GM18502 (cell line): ENCODE measurements at regions not wholly inside any gene's neighbourhood (a gene's known extent, or its start where the extent isn't known, plus 50 kb on each side); places are given as distances from the start of the nearest gene placed in this dataset.

Source experiments
- ATAC-seq: cut with Tn5 transposase; IDR thresholded peaks from one replicate; pipeline ENCODE4 v1.9.1; 2021; ENCODE audit warnings: mild to moderate bottlenecking; ENCODE audit not compliant: unreplicated experiment, poor library complexity

DNA sequence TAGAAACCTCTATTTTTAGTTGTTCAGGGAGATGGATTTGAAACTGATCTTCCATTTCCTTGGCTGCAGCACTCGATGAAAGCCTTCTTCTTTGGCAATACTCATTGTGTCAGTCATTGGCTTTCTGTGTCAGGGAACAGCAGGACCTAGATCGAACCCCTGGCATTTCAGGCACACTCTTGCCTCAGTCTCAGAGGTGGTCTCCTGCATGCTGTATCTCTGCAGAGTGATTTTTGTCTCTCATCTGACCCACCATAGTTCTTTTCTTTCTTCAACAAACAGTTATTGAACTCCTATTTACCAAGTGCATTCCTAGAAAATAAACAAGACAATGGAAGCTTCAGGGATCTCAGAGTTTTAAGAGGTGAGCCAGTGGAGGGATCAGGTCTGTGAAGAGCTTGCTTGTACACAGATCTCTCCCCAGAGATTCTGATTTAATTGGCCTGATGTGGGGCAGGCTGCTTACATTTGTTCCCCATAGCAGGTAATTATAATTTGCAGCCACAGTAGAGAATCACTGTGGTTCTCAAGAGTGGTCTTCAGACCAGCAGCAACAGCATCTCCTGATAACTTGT, 473.1 kb upstream of the TCF4 start:
- no peak for ATAC-seq

DNA sequence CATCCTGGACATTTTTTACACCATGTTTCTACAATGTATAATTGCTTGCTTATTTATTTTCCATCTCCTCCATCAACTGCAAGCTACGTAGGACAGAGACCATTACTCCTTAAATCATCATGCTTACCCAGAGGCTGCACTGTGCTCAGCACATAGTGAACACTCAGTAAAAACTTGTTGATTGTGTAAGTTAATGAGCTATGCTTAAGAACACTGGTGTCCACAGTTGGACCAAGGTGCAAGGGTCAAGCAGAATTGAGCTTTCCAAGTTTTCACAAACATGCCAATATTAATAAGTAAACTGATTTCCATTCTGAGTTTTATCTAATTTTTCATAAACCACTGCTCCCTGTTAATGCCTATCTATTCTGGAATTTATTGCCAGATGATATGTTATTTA, 464.2 kb upstream of the TCF4 start:
- ATAC-seq, result no peak

DNA sequence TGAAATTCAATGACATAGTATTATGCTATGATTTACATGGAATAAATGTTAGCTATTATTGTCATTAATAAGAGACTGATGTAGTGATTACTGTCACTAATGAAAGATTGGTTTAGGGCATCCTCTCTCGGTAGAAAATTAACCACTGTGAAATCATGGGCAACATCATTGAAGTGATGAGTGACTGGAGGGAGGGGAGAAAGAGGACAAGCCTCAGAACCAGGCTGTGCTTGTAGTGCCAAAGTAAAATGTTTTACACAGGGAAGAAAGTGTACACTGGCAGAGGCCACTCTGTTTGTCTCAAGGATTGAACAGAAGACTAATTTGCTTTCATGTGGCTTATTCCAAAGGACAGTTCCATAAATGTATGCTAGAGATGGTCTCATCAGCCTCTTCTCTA, 456.2 kb upstream of the TCF4 start:
- no peak for ATAC-seq

DNA sequence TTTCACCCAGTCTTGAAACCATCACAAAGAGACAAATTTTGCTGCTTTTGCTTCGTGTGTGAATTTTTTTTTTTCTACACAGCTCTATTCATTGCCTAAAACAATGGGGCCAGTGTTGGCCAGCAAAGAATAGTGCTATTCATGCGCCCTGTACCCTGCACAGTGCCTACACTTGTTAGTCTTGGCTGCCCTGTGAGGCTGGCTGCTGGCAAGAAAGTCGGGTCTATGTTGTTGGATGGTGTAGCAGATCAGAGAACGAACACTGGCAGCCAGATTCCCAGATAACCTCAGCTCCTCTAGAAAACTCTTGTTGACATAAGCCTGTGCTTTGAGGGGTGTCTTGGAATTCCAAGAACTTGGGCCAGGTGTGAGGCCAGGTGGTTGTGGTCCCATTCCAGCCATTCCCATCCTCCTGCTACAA, 455.7 kb upstream of the TCF4 start:
- ATAC-seq, result no peak

DNA sequence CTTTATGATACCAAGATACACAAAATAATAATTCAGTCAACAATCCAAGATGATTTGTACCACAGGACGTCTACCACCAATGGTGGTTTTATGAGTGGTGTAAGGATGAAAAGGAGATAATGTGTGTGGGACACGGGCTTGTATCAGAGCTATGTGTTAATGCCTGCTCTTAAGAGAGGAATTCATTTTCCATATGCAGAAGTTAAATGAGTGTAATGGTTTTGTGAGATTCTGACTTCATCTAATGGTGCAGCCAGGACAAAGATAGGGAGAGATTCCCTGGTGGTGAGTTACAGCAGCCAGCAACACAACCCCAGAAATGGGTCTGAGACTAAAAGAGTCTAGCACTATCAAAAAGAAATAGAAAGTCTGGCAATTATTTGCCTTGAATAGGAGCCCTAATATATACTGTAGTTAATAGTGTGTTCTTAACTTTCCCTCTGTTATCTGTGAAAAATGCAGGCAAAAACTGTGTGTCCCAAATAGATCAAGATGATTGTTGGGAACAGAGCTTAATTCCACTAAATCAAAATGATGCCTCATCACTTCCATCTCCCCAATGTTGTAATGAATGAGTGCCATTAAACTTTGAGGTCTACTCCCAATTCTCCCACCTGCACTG, 455.0 kb upstream of the TCF4 start:
- ATAC-seq, result no peak

DNA sequence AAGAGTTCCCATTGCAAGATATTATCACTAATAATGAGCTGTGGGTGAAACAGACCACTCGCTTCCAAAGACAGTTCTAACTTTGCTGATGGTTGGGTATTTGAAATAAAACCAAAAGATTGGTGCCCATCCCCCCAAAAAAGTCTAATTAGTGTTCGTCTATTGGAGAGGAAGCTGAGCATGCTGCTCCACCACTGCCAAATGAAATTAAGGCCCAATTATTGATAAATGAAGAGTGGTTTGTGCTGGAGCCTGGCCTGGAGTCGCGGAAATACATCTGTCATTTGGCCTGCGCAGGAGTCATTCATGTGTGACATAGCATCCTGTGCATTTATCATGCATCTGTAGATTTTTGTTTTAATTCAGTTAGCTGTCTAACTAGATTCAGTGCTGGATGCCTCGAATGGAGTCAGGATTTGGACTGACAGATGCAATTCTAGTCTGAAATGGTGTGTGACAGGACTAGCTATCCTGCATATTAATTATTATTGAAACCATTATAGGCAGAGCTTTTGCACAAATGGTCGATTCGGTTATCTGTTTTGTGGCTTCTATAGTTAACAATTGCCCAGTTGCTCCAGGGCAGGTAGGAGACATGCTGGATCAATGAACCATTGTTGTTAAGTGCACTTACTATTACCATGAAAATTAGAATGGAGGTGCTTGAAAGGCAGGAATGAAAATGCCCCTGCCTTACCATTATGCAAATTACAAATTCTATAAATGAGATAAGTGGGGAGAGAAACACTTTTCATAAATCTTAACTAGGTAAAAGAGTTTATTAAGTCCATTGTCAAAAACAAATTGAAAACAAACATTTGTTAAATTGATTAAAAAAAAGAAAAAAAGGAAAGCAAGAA, 450.4 kb upstream of the TCF4 start:
- ATAC-seq, result no peak

DNA sequence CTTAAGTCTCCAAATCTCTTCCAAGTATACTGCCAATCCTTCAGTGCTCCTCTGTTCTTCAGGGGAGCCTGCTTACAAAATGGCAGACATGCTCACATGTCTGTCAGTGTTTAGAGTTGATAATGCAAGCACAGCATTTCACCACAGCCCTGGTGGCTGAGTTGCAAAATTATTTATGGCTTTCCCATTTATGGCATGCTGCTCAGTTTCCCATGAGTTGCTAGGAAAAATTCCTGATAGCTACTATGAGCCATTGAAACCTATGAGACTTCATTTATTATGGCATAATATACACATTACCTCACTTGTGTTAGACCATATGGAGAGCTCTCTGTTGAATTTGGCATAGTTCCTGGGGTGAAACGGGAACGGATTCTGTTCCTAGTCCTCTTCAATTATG, 448.7 kb upstream of the TCF4 start:
- no peak for ATAC-seq

DNA sequence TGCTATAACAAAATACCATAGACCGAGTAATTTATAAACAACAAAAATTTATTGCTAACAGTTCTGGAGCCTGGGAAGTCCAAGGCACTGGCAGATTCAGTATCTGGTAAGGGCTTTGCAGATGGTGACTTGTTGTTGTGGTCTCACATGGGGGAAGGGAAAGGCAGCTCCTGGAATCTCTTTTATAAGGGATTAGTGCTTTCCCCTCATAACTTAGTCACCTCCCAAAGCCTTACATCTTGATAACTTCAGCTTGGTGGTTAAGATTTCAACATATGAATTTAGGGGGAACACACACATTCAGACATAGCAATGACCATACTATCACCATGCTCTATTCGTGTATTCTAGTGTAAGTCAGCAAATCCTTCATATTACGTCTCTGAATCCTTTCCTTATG, 447.6 kb upstream of the TCF4 start:
- ATAC-seq, result no peak

DNA sequence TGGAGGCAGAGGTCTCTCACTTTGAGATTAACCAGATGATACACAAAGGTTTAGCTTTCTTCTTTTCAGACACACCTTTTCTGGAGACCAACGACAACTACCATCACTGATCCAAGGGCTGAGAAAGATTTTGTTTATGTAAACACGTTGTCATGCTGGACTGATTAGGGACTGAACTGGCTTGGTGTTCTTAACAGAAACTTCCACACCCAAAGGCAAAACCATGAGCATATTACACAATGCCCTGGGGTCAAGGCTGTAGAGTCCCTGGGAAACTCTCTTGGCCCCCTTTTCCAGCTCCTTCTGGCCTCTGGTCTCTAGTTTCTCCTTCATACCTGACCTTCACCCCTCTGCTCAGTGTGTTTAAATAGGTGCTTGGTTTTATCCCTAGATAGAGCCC, 447.0 kb upstream of the TCF4 start:
- ATAC-seq, result no peak

DNA sequence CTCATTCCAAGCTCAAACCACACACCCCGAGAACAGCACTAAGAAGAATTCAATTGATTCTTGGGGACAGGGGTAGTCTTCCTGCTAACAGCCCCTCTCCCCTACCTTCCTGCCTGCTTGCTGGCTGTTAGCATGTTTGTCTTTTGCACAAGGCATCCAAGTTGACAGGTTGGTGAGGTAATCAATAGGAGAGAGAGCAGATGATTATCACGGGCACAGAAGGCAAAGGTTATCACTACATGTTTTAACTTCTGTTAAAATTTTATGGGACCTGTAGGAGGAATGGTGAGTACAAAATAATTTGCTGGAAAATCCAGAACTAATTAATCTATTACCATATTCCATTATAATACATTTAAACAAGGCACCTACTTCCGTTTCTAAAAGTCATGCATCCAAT, 442.1 kb upstream of the TCF4 start:
- ATAC-seq, result no peak

DNA sequence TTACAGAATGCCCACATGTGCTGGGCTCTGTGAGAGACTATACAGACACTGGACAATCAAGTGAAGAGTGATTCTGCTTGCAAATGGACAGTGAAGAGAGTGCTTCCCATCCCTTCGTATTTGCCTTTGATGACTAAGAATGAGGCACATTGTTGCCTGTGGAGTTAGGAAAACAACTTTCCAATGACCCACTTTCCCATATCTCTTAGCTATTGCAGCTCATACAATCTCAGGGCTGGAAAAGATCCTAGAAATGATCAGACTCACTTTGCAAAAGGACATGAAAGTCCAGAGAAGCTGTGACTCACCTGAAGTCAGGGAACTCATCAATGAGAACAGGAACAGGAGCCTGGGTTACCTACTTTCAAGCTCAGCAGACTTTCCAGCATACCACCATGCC, 440.5 kb upstream of the TCF4 start:
- ATAC-seq, result no peak

DNA sequence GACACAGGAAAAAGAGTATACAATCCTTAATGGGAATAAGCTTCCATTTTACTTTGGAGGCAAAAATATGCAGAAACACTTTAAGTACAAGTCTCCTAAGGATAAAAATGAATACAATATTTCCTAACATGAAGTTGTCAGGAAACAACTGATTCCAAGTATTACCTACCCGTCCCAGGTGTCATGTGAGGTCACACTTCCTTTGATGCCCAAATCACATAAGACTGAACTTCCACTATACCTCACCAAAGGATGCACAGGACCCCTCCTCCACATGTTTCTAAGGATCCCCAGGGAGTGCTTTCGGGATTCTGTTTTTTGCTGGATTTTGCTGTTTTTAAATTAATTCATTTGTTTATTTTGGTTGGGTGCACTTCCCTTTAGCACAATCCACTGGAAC, 438.5 kb upstream of the TCF4 start:
- ATAC-seq, result no peak

DNA sequence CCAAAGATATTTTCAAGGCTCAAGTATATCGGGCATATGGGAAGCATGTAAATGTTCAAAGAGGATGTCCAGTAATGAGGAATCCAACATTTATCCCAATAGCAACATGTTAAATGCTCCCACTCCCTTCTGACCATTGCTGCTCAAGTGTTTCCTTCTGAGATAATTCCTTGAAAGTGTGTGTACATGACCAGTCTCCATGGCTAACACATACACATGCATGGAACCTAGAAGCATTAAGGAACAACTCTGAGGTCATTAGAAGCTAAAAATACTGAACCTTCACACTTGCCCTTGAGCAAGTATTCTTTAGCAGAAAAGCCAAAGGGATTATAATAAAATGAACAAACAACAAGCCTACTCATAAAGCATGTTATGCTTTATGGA, 433.8 kb upstream of the TCF4 start:
- ATAC-seq, result no peak

DNA sequence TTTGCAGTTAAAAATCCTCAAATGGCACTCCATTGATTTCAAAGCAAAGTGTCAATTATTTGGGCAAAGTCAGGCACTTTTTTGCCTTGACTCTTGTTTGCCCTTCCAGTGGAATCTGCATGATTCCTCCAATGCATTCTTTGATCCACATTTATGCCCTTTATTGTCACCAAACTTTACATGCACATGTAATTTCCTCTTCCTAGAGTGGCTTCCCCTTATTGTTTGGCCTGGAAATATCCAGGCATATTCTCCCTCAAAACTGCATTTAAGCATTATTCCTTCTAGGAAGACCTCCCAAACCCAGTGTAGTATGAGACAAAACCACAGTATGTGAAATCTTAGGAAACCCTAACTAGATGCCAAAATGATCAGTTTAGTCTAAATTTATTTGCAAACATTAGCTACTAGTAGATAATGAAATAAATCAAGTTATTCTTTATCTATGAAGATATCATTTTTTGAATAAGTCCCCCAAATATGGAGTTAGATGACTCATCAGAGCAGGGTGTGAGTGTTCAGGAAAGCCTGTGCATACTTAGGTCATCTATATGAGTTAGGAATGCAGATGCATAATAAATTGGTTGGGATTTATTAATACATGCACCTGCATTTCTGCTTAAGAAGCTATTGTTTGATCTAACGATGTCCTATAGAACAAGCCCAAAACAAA, 433.3 kb upstream of the TCF4 start:
- ATAC-seq, result no peak

DNA sequence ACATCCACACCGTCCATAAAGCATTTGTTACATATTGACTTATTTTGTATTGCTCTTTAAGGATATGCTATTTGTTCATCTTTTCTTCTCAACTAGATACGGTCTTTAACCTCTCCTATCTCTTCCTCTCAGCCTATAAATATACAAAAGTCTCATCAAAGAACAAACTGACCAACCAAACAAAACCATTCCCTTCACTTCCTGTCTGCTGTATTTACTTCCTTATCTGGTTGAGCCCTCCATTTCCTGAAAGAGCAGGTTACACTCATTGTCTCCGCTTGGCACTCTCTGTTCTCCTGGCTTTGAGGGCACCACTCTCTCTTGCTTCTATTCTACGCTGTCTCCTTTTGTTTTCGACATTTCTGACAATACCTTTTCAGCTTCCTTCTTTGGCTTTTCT, 431.9 kb upstream of the TCF4 start:
- no peak for ATAC-seq

DNA sequence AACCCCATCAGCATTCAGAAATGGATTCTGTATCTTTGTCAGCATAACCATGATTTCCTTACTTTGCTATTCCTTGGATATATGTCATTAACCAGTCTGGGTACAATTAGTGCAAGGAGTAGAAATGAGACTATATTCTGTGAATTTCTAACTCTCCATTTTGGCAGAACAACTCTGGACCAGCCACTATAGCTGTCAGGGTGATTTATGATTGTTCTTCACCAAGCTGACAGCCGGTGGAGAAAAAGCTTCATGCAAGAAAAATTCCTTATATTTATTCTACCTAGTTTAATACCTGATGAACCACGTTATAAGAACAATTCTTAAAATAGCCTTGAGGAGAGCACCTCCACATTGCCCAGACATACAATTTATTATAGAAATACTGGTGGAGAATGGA, 431.2 kb upstream of the TCF4 start:
- no peak for ATAC-seq

DNA sequence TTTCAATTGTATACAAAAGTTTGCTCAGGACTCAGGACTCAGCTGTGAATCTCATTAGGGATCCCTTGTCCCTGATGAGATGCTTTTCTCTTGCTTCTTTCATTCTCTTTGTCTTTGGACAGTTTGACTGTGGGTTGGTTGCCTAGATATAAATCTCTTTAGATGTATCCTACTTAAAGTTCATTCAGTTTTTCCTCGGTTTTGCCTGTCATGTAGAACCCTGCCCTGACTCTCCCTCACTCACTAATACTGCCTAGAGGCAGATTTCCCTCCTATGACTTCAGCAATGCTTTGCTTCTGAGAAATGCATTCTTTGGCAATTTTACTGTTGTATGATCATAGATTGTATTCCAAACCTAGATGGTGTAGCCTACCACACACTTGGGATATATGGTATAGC, 421.4 kb upstream of the TCF4 start:
- no peak for ATAC-seq

DNA sequence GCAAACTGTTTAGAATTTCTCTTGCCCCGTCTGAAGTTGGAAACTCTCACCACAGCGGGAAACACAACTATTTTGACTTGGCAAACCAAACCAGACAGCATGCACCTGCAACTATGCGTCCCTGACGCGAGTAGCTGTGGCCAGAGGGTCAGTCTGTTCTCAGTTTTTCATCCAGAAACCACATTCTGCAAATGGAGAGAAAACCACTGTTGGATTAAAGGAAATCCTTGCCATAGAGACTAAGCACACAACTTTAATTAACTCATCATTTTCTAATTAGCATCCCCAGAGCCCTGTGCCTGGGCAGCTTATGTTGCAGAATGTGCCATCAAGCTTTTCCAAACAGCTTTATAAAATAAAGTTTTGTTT, 415.7 kb upstream of the TCF4 start:
- ATAC-seq, result no peak

DNA sequence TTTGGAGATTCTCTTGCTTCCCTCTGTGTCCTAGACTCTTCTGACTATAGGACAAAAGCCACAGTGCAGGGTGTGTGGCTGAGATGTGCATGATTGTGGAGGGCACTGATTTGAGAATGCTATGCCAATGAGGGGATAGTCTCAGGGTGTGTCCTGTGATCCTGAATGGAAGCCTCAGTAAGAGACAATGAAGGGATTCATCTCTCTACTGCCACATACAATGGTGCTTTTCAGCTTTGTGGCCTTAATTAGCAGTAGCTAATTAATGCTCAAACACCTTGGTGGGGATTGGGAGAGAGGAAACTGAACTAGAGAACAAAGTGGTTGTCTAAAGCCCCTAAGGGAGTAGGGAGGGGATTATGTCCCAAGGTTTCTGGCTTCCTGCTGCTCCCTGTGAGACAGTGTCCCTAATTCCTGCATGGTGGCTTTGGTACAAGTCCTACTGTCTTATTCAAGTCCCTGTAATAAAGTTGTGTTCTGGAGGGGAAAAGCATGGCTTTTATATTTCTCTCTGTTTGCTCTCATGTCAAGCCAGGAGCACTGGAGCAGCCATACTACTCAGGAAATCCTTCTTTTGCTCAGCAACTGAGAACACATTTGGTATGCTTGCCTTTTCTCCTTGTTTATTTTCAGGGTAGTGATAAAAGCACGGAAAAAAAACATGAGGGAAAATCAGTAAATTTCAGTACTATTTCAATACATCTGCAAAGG, 415.2 kb upstream of the TCF4 start:
- no peak for ATAC-seq

DNA sequence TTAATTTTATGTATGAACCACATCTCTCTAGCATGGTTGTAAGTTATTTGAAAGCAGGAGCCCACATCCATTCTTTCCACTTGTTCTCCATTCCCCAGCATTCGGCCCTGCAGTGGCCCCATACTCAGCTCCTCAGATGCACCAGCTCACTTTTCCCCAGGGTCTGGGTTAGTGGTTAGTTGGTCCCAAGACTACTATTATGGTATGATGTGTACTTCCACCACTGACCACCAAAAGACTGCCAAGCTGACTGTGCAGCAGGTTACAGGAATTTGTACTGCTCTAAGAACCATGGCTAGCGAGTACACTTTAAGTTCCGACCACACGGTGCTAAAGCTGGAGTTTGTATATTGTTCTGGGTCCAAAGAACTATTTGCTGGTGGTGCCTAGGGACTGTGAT, 413.6 kb upstream of the TCF4 start:
- ATAC-seq, result no peak

DNA sequence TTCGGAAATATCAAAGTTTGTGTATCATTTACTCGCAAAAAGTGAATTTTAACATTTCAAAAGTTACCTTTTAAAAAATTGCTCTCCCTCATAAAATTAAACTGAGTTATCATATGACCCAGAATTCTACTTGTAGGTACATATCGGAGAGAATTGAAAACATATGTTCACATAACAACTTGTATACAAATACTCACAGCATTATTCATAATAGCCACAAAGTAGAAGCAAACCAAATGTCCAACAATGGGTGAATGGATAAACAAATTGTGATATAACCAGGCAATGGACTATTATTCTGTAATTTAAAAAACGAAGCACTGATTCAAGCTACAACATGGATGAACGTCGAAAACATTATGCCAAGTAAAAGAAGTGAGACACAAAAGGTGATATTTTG, 412.0 kb upstream of the TCF4 start:
- no peak for ATAC-seq
